ENCODE measurements at regions not wholly inside any gene's neighbourhood (a gene's known extent, or its start where the extent isn't known, plus 50 kb on each side); places are given as distances from the start of the nearest gene placed in this dataset.

- DNase-seq (ENCODE audit: low read depth in 1 of 2, low spot score in 1 of 2): no peak
- in situ Hi-C loops (cut with HindIII; ENCODE audit: low pct_unique_long_range_greater_than_20kb, low sequenced_read_pairs): no loop called here
- TF ChIP-seq JUND (IDR thresholded peaks at IDR 0.05; ENCODE audit: low read depth): no peak
These were observed 91.3 kb upstream of the GPR45 start for GRCh38 chr2:105150231-105150630.

DNA sequence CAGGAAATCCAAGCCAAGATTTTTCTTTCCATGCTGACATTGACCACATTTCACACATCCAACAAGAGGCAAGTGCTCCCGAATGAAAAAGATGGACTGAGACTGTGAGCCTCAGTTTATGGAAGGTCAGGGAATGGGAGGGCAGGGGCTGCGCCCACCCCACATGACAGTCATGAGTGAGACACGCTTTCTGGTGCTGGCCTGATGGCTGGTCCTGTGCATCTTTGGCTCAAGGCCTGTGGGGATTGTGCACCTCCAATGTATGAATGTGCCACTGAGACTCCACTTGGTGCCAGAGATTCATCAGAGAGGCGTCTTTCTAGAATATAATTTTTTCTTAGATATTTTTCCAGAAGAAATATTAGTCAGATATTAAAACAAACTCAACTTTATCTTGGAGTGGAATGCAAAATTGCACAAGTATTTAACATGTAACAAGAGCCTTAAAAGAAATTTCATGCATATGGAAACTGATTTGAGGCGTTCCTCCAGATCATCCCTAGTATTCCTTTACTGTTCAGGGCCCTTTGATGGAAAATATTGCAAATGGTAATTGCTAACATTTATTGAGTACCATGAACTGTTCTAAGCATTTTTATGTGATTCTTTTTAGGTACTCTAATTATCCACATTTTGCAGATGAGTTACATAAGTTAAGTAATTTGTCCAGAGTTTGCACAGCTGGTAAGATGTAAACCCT, 87.3 kb upstream of the GPR45 start:
- TF ChIP-seq JUND (IDR thresholded peaks at IDR 0.05; ENCODE audit: low read depth): no peak
- in situ Hi-C loops (cut with HindIII; ENCODE audit: low pct_unique_long_range_greater_than_20kb, low sequenced_read_pairs): no loop called here
- no peak for DNase-seq (ENCODE audit: low read depth in 1 of 2, low spot score in 1 of 2)

DNA sequence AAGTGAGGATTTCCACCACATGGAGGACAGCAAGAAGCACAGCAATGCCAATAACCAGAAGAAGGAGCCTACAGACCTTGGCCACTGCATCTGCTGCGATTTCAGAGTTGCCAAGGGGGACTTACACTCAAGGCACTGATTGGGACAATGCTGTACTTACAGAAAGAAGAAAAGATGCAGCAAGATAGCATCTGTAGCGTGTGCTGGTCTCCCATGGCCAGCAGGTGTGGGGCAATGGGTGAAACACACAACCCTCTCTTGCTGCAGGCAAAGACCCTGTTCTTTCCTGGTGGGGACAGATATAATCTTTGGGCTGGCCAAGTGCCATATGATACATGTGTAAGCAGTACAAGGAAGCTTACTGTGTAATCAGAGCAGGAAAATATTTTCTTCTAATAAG, 85.4 kb upstream of the GPR45 start:
- in situ Hi-C loops (cut with HindIII; ENCODE audit: low pct_unique_long_range_greater_than_20kb, low sequenced_read_pairs): no loop called here
- no peak for DNase-seq (ENCODE audit: low read depth in 1 of 2, low spot score in 1 of 2)
- no peak for TF ChIP-seq JUND (IDR thresholded peaks at IDR 0.05; ENCODE audit: low read depth)

DNA sequence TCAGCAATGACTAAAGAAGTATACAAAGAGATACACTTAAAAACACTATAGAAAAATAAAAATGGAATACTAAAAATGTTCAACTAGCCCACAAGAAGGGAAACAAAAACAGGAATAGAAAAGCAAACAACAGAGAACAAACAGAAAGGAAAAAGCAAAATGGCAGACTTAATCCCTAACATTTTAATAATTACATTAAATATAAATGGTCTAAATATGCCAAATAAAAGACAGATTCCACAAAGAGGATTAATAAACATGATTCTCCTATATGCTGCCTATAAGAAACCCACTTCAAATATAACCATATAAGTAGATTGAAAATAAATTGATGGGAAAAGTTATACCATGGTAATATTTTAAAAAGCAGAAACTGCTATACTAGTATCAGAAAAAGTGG, 83.5 kb upstream of the GPR45 start:
- in situ Hi-C loops (cut with HindIII; ENCODE audit: low pct_unique_long_range_greater_than_20kb, low sequenced_read_pairs): no loop called here
- no peak for DNase-seq (ENCODE audit: low read depth in 1 of 2, low spot score in 1 of 2)
- TF ChIP-seq JUND (IDR thresholded peaks at IDR 0.05; ENCODE audit: low read depth): no peak

DNA sequence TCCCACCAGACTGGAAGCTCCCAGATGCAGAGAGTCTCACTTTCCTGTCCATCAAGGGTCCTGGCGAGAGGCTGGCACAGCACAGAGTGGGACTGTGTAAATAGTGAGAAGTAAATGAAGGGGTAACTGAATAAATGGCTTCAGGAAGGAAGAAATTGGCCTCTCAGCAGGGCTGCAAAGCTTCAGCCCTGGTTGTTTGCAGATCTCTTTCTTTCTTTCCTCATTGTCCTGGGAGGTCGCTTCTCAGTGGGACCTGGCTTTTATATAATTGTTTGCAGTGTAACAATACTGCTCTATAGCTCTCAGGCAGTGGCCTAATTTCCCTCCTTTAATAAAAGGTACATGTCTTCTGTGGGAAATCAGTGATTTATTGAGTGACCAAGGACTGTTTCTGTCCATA, 74.9 kb upstream of the GPR45 start:
- DNase-seq (ENCODE audit: low read depth in 1 of 2, low spot score in 1 of 2): no peak
- in situ Hi-C loops (cut with HindIII; ENCODE audit: low pct_unique_long_range_greater_than_20kb, low sequenced_read_pairs): no loop called here
- no peak for TF ChIP-seq JUND (IDR thresholded peaks at IDR 0.05; ENCODE audit: low read depth)

GRCh38 chr2:105168543-105168942, 73.0 kb upstream of the GPR45 start:
- in situ Hi-C loops (cut with HindIII; ENCODE audit: low pct_unique_long_range_greater_than_20kb, low sequenced_read_pairs): no loop called here
- DNase-seq (ENCODE audit: low read depth in 1 of 2, low spot score in 1 of 2): no peak
- TF ChIP-seq JUND (IDR thresholded peaks at IDR 0.05; ENCODE audit: low read depth): no peak

DNA sequence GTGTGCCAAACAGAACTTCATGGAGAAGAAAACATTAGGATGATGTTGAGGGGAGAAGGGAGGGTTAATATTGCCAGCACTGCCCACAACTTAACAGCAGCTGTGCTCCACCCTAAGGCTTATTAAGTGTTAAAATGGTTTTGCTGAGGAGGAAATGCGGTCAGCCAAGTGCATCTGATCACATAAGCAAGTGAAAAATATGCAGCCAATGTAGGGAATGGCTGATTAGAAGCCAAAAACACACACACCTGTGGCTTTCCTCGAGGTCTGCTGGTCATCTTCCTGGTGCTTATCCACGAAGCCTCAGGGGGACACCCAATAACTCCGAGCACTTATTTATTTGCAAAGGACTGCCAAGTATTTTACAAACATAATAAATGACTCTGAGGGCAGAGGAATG, 66.3 kb upstream of the GPR45 start:
- peak; percentile 21; the same call in 1 of the 2 replicates for TF ChIP-seq JUND (IDR thresholded peaks at IDR 0.05; ENCODE audit: low read depth)
- peak in 1 of 2 experiments; percentile 81 for DNase-seq (ENCODE audit: low read depth in 1 of 2, low spot score in 1 of 2)
- in situ Hi-C loops (cut with HindIII; ENCODE audit: low pct_unique_long_range_greater_than_20kb, low sequenced_read_pairs): no loop called here

GRCh38 chr2:105176429-105176828, 65.1 kb upstream of the GPR45 start:
- peak in 1 of 2 experiments; percentile 23 for DNase-seq (ENCODE audit: low read depth in 1 of 2, low spot score in 1 of 2)
- no peak for TF ChIP-seq JUND (IDR thresholded peaks at IDR 0.05; ENCODE audit: low read depth)
- in situ Hi-C loops (cut with HindIII; ENCODE audit: low pct_unique_long_range_greater_than_20kb, low sequenced_read_pairs): no loop called here

DNA sequence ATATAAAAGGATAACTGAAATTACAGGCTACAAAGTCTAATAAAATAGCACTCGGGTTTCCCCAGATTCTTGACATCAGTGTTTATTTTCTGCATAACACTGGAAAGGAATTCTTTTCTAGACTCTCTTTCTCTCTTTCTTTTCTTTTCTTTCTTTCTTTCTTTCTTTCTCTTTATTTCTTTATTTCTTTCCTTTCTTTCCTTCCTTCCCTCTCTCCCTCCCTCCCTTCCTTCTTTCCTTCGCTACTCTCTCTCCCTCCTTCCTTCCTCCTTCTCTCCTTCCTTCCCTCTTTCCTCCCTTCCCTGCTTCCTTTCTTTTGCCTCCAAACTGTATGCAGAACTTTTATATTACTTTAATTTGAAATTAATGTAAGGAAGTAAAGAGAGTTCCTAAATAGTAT, 64.5 kb upstream of the GPR45 start:
- in situ Hi-C loops (cut with HindIII; ENCODE audit: low pct_unique_long_range_greater_than_20kb, low sequenced_read_pairs): no loop called here
- TF ChIP-seq JUND (IDR thresholded peaks at IDR 0.05; ENCODE audit: low read depth): no peak
- DNase-seq (ENCODE audit: low read depth in 1 of 2, low spot score in 1 of 2): no peak

GRCh38 chr2:105177536-105178254, 63.8 kb upstream of the GPR45 start:
- in situ Hi-C loops (cut with HindIII; ENCODE audit: low pct_unique_long_range_greater_than_20kb, low sequenced_read_pairs): no loop called here
- TF ChIP-seq JUND (IDR thresholded peaks at IDR 0.05; ENCODE audit: low read depth): no peak
- DNase-seq (ENCODE audit: low read depth in 1 of 2, low spot score in 1 of 2): no peak

- in situ Hi-C loops (cut with HindIII; ENCODE audit: low pct_unique_long_range_greater_than_20kb, low sequenced_read_pairs): no loop called here
- peak; percentile 46 to 88 for DNase-seq (ENCODE audit: low read depth in 1 of 2, low spot score in 1 of 2)
- TF ChIP-seq JUND (IDR thresholded peaks at IDR 0.05; ENCODE audit: low read depth): no peak
These were observed 61.8 kb upstream of the GPR45 start for GRCh38 chr2:105179469-105180372.

- DNase-seq (ENCODE audit: low read depth in 1 of 2, low spot score in 1 of 2): no peak
- in situ Hi-C loops (cut with HindIII; ENCODE audit: low pct_unique_long_range_greater_than_20kb, low sequenced_read_pairs): no loop called here
- TF ChIP-seq JUND (IDR thresholded peaks at IDR 0.05; ENCODE audit: low read depth): no peak
These were observed 61.0 kb upstream of the GPR45 start for GRCh38 chr2:105180491-105180972.
